PFSK-1 (cell line): ENCODE measurements at regions not wholly inside any gene's neighbourhood (a gene's known extent, or its start where the extent isn't known, plus 50 kb on each side); places are given as distances from the start of the nearest gene placed in this dataset.

ENCODE experiments used
- POLR2AphosphoS5 ChIP-seq: IDR thresholded peaks from 2 replicates; pipeline ENCODE4 v1.6.1; 2012; ENCODE audit warnings: low read depth, mild to moderate bottlenecking, control low read depth, low read length, moderate library complexity
- TAF1 ChIP-seq: IDR thresholded peaks from 2 replicates; pipeline ENCODE4 v1.6.1; 2012; ENCODE audit warnings: low read length, control low read depth, borderline replicate concordance; ENCODE audit not compliant: insufficient read depth
- TF ChIP-seq, protein P1 (sequence below), 2 experiments: IDR thresholded peaks; 2 replicates each; pipeline versions ENCODE4 v1.6.1 to v1.8.0; 2011 to 2012; ENCODE audit warnings: low read depth in 2 of 2, low read length in 2 of 2, control low read depth in 1 of 2, inconsistent platforms in 1 of 2, mild to moderate bottlenecking in 1 of 2, moderate library complexity in 1 of 2; ENCODE audit not compliant: insufficient read depth in 1 of 2

- TF ChIP-seq POLR2AphosphoS5 (no peak), TAF1 (no peak)
- TF ChIP-seq, protein P1, sequence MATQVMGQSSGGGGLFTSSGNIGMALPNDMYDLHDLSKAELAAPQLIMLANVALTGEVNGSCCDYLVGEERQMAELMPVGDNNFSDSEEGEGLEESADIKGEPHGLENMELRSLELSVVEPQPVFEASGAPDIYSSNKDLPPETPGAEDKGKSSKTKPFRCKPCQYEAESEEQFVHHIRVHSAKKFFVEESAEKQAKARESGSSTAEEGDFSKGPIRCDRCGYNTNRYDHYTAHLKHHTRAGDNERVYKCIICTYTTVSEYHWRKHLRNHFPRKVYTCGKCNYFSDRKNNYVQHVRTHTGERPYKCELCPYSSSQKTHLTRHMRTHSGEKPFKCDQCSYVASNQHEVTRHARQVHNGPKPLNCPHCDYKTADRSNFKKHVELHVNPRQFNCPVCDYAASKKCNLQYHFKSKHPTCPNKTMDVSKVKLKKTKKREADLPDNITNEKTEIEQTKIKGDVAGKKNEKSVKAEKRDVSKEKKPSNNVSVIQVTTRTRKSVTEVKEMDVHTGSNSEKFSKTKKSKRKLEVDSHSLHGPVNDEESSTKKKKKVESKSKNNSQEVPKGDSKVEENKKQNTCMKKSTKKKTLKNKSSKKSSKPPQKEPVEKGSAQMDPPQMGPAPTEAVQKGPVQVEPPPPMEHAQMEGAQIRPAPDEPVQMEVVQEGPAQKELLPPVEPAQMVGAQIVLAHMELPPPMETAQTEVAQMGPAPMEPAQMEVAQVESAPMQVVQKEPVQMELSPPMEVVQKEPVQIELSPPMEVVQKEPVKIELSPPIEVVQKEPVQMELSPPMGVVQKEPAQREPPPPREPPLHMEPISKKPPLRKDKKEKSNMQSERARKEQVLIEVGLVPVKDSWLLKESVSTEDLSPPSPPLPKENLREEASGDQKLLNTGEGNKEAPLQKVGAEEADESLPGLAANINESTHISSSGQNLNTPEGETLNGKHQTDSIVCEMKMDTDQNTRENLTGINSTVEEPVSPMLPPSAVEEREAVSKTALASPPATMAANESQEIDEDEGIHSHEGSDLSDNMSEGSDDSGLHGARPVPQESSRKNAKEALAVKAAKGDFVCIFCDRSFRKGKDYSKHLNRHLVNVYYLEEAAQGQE (IDR thresholded peaks at IDR 0.05; ENCODE audit: insufficient read depth in 1 of 2, low read depth in 2 of 2, low read length in 2 of 2): no peak
Measured at GRCh38 chr20:53734006-53734688, 140.5 kb upstream of the ZNF217 start.
